Heart left ventricle (tissue), 16 donors: ENCODE measurements at regions not wholly inside any gene's neighbourhood (a gene's known extent, or its start where the extent isn't known, plus 50 kb on each side); places are given as distances from the start of the nearest gene placed in this dataset.

ENCODE experiments used
- ATAC-seq, 4 donors: fragments of 200-7000 bp; cut with Tn5 transposase; one replicate each; pipeline ENCODE4 v1.9.1; 2020 to 2022; ENCODE audit warnings: moderate library complexity in 4 of 4, mild to moderate bottlenecking in 3 of 4, moderate number of reproducible peaks in 1 of 4
- DNase-seq, 5 donors: peaks; one replicate each; pipeline ENCODE4 v3.0.0-alpha.2; 2020
- H3K27ac ChIP-seq, 12 donors: fragments of 200-600 bp; sonication (generic) in 4 of 12; one replicate each; pipeline versions ENCODE4 v1.5.0 to v1.8.0; 2016 to 2022; ENCODE audit warnings: mild to moderate bottlenecking in 2 of 12
- H3K27me3 ChIP-seq, 9 donors: fragments of 200-600 bp; sonication (generic) in 2 of 9; one replicate each; pipeline versions ENCODE4 v1.5.1 to v1.8.0; 2016 to 2022; ENCODE audit warnings: mild to moderate bottlenecking in 3 of 9
- H3K36me3 ChIP-seq, 9 donors: fragments of 200-600 bp; sonication (generic) in 2 of 9; one replicate each; pipeline versions ENCODE4 v1.5.0 to v1.8.0; 2018 to 2022; ENCODE audit warnings: mild to moderate bottlenecking in 2 of 9
- H3K4me1 ChIP-seq, 12 donors: fragments of 200-600 bp; sonication (generic) in 4 of 12; one replicate each; pipeline versions ENCODE4 v1.5.0 to v1.8.0; 2016 to 2022; ENCODE audit warnings: mild to moderate bottlenecking in 3 of 12
- H3K4me3 ChIP-seq, 12 donors: fragments of 200-600 bp; sonication (generic) in 4 of 12; one replicate each; pipeline versions ENCODE4 v1.5.0 to v1.8.0; 2017 to 2022; ENCODE audit warnings: mild to moderate bottlenecking in 9 of 12, moderate library complexity in 4 of 12
- H3K9me3 ChIP-seq, 12 donors: fragments of 200-600 bp; sonication (generic) in 4 of 12; one replicate each; pipeline versions ENCODE4 v1.5.0 to v1.8.0; 2016 to 2022; ENCODE audit warnings: mild to moderate bottlenecking in 1 of 12
- POLR2A ChIP-seq, 2 donors: fragments of 450-650 bp; IDR thresholded peaks; one replicate each; pipeline ENCODE4 v1.6.1; 2017; ENCODE audit warnings: antibody characterized with exemption in 2 of 2, mild to moderate bottlenecking in 2 of 2, moderate library complexity in 2 of 2
- WGBS, 4 donors: extraction: QIAGEN DNeasy Blood & Tissue Kit in 2 of 4; methylation state at CpG; one replicate each; pipeline versions ENCODE4 v1.1.5 to v1.1.7; 2013 to 2018; 5-methylcytosine and 5-hydroxymethylcytosine counted together
- intact Hi-C, 10 donors: fragments of 100-400 bp; cut with DNase I; formaldehyde crosslinking; loops; one replicate each; pipeline versions ENCODE4 v1.11.1 to v1.14.2; 2022
- TF ChIP-seq, protein P1 (sequence below), 12 donors: fragments of 200-600 bp; sonication (generic) in 4 of 12; IDR thresholded peaks; one replicate each; pipeline versions ENCODE4 v1.5.0 to v1.8.0; 2018 to 2022; ENCODE audit warnings: antibody characterized with exemption in 12 of 12, mild to moderate bottlenecking in 5 of 12
- donor health status: ischemic (EF 13 %, LVEDD 7.1; RV severe dilation, severe dysfunction).
- donor health status: healthy with polysubstance abuse.
- donor health status: DM: no; HTN: yes; CAD: no.
- donor health status: DM: no; HTN: no; CAD: no.
- donor health status: ischemic (EF 25% LVEDD 6.9; RV normal size, moderate dysfunction).
- donor health status: ischemic (EF 25% LVEDD 5.7; RV mildly dilated, moderate dysfunction).
- donor health status: healthy.
- donor health status: DM: yes; HTN: yes; CAD: no.
- donor health status: ischemic (EF 35%, LVEDD 5.7; RV mildly dilated, moderate dysfunction).
- donor health status: nonischemic (EF 11% LVEDD 7.7; RV severe dilation, severe dysfunction).
- donor health status: DM: yes; HTN: yes; CAD: no.
- donor health status: PGD.
- donor health status: ischemic (EF 29% LVEDD 5.4; RV normal size, mild dysfunction).
- donor health status: nonischemic (EF 23%, LVEDD 6.1; RV moderate dilation, normal function).

DNA sequence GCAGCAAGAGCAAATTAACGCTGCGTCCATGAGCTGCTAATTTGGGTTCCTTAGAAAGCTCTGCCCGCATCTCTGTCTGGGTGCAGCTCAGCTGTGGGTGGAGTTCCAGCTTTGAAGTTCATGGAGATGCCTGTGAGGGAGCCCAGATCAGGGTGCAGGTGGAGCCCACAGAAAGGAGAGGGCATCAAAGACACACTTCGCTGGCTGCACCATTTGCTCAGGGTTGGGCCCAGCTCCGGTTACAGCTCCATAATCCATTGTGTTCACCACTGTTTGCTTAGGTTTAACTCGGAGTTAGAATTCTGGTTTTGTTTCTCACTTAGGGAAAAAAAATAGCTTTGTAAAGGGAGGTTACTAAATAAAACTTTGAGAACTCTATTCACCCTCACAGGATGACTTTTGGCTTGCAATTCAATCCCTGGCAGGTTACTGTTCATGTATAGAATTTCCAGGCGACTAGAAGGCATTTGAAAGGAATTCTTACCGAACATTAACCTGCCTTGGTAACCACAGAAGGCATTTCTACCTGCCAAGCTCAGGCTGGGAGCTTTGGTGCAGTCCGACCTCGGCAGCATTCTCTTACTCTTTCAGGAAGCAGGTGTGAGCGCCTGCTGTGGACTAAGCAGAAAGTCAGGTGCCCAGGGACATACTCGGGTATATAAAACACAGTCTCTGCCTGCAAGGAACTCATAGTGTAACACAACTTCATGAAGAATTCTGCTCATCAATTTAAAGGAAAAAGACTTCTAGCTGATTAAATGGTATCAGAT is 179.5 kb upstream of the RNF32 start:
- Histone ChIP-seq H3K36me3 (no peaks in the 10 kb centered on the region), H3K27ac (no peak overlapping the region), H3K9me3 (peaks cover 0 to 8% (median 0%) of the 10 kb centered on the region in 12 donors), H3K4me1 (no peaks in the 10 kb centered on the region), H3K4me3 (no peak overlapping the region), H3K27me3 (peaks cover 0 to 40% (median 3%) of the 10 kb centered on the region in 9 donors)
- DNase-seq (no peak), ATAC-seq (no peak)
- TF ChIP-seq POLR2A (IDR thresholded peaks at IDR 0.05): no peak
- TF ChIP-seq, protein P1, sequence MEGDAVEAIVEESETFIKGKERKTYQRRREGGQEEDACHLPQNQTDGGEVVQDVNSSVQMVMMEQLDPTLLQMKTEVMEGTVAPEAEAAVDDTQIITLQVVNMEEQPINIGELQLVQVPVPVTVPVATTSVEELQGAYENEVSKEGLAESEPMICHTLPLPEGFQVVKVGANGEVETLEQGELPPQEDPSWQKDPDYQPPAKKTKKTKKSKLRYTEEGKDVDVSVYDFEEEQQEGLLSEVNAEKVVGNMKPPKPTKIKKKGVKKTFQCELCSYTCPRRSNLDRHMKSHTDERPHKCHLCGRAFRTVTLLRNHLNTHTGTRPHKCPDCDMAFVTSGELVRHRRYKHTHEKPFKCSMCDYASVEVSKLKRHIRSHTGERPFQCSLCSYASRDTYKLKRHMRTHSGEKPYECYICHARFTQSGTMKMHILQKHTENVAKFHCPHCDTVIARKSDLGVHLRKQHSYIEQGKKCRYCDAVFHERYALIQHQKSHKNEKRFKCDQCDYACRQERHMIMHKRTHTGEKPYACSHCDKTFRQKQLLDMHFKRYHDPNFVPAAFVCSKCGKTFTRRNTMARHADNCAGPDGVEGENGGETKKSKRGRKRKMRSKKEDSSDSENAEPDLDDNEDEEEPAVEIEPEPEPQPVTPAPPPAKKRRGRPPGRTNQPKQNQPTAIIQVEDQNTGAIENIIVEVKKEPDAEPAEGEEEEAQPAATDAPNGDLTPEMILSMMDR (IDR thresholded peaks at IDR 0.05): no peak
- intact Hi-C loops: loop anchor here in 1 of 10 donors (10.0 kb wide), 1 partner anchor 204 kb away; no protein-coding TSS in a partner anchor
- 71 to 73% (median 72%) methylated on average over 12 of the region's 12 CpGs for WGBS, 4 donors

DNA sequence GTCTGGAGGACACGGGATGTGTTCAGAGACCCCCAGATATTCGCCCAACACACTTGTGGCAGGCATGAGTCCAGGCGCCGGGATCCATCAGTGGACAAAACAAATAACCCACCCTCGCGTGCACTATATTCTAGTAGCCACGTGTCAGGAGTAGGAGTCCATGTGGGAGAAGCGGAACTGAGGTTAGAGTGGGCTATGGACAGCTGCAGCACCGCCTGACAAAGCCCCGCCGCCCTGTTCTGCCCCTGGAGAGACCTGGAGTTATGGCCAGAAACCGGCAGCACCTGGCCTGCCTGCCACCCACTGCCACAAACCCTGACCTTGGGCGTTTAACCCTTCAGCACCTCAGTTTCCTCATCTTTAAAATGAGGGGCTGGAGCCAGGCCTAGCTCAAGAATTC is 181.0 kb upstream of the RNF32 start:
- no peak overlapping the region for H3K27ac ChIP-seq
- 83 to 88% (median 85%) methylated on average over 13 of the region's 13 CpGs for WGBS, 4 donors
- no peak for DNase-seq
- peaks cover 0 to 41% (median 3%) of the 10 kb centered on the region in 9 donors for H3K27me3 ChIP-seq
- H3K4me3 ChIP-seq: no peak overlapping the region
- peaks cover 0 to 3% (median 0%) of the 10 kb centered on the region in 12 donors for H3K9me3 ChIP-seq
- ATAC-seq: no peak
- intact Hi-C loops: no loop called here
- H3K36me3 ChIP-seq: no peaks in the 10 kb centered on the region
- no peaks in the 10 kb centered on the region for H3K4me1 ChIP-seq
- TF ChIP-seq POLR2A (IDR thresholded peaks at IDR 0.05): no peak
- TF ChIP-seq, protein P1 (IDR thresholded peaks at IDR 0.05): no peak

DNA sequence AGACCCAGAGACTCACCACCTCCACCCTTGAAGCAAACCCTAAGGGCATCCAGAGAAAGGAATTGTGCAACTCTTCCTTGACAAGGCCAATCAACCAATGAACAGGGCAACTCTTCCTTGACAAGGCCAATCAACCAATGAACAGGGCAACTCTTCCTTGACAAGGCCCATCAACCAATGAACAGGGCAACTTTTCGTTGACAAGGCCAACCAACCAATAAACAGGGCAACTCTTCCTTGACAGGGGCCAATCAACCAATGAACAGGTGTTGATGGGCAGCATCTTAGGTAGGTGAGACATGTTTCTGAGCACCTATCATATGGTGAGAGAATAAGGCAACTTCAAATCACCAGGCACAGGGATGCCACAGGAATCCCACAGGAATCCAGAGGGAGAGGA is 181.5 kb upstream of the RNF32 start:
- H3K9me3 ChIP-seq: no peaks in the 10 kb centered on the region
- H3K4me3 ChIP-seq: no peak overlapping the region
- no peak overlapping the region for H3K27ac ChIP-seq
- no peaks in the 10 kb centered on the region for H3K36me3 ChIP-seq
- intact Hi-C loops: no loop called here
- 74 to 92% (median 81%) methylated on average over 1 of the region's 1 CpG for WGBS, 4 donors
- peaks cover 0 to 41% (median 3%) of the 10 kb centered on the region in 9 donors for H3K27me3 ChIP-seq
- no peak for DNase-seq
- TF ChIP-seq POLR2A (IDR thresholded peaks at IDR 0.05): no peak
- TF ChIP-seq, protein P1 (IDR thresholded peaks at IDR 0.05): no peak
- ATAC-seq: no peak
- no peaks in the 10 kb centered on the region for H3K4me1 ChIP-seq

DNA sequence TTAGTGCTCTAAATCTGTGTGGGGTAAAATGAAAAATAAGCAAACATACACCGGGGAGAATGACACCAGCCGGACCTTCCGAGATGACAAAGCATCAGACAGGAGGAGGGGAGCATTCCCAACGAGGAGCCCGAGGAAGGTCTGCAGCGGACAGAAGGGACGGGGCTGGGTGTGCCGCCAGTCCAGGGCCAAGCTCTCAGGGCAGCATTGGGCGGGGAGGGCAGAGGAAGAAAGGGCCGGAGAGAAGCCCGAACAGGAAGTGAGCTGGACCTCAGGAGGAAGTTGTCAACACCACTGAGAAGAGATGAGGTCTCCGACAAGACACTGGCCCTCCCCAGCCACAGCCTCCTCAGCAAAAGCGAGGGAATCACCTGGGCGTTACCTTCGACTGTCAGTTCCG is 182.6 kb upstream of the RNF32 start:
- no peak for TF ChIP-seq POLR2A (IDR thresholded peaks at IDR 0.05)
- TF ChIP-seq, protein P1 (IDR thresholded peaks at IDR 0.05): no peak
- Histone ChIP-seq H3K27ac (no peak overlapping the region), H3K36me3 (no peaks in the 10 kb centered on the region), H3K4me3 (no peak overlapping the region), H3K9me3 (no peaks in the 10 kb centered on the region), H3K4me1 (no peaks in the 10 kb centered on the region), H3K27me3 (peaks cover 0 to 33% (median 0%) of the 10 kb centered on the region in 9 donors)
- intact Hi-C loops: no loop called here
- DNase-seq: no peak
- ATAC-seq: no peak
- WGBS, 4 donors: 79 to 86% (median 82%) methylated on average over 16 of the region's 16 CpGs
